HL-60 (cell line): ENCODE measurements at regions not wholly inside any gene's neighbourhood (a gene's known extent, or its start where the extent isn't known, plus 50 kb on each side); places are given as distances from the start of the nearest gene placed in this dataset.

Source experiments
- DNase-seq, 2 experiments: peaks; one replicate each; pipeline ENCODE4 v3.0.0-alpha.2; 2010 to 2020; ENCODE audit warnings: low read depth in 1 of 2, low spot score in 1 of 2
- H3K27ac ChIP-seq: fragments of 250-450 bp; sonication (Bioruptor Pico); replicated peaks from 2 replicates; pipeline ENCODE4 v1.5.1; 2020; ENCODE audit warnings: mild to moderate bottlenecking, moderate library complexity
- H3K27me3 ChIP-seq: fragments of 250-450 bp; sonication (Bioruptor Pico); 2 replicates; pipeline ENCODE4 v1.5.1; 2021; ENCODE audit warnings: mild to moderate bottlenecking, moderate library complexity; ENCODE audit not compliant: insufficient read depth, poor library complexity, severe bottlenecking
- H3K4me3 ChIP-seq: replicated peaks from 2 replicates; pipeline ENCODE4 v1.5.1; 2011; ENCODE audit warnings: mild to moderate bottlenecking, control low read depth, low read length; ENCODE audit not compliant: insufficient read depth
- CTCF ChIP-seq: IDR thresholded peaks from one replicate; pipeline ENCODE4 v1.5.1; 2011; ENCODE audit warnings: low read length, control low read depth, inconsistent platforms; ENCODE audit not compliant: insufficient read depth
- GABPA ChIP-seq: IDR thresholded peaks from 2 replicates; pipeline ENCODE4 v1.6.1; 2012; ENCODE audit warnings: low read depth
- POLR2AphosphoS5 ChIP-seq: IDR thresholded peaks from 2 replicates; pipeline ENCODE4 v1.6.1; 2012; ENCODE audit warnings: low read depth
- REST ChIP-seq: IDR thresholded peaks from 2 replicates; pipeline ENCODE4 v1.6.1; 2012; ENCODE audit warnings: low read depth; ENCODE audit not compliant: insufficient replicate concordance
- SPI1 ChIP-seq: IDR thresholded peaks from 2 replicates; pipeline ENCODE4 v1.6.1; 2012; ENCODE audit warnings: low read depth, mild to moderate bottlenecking, borderline replicate concordance

- no peak for DNase-seq
- Histone ChIP-seq H3K27me3 (no peaks in the 10 kb centered on the region), H3K4me3 (no peak overlapping the region), H3K27ac (no peak overlapping the region)
- TF ChIP-seq SPI1 (no peak), GABPA (no peak), REST (no peak), CTCF (no peak)
Measured at GRCh38 chr18:73264562-73264921, 396.8 kb upstream of the NETO1 start.

- no peak overlapping the region for H3K4me3 ChIP-seq
- no peak overlapping the region for H3K27ac ChIP-seq
- no peak for DNase-seq
- no peaks in the 10 kb centered on the region for H3K27me3 ChIP-seq
- no peak for TF ChIP-seq GABPA
Measured at GRCh38 chr18:73261923-73262322, 394.1 kb upstream of the NETO1 start.

- TF ChIP-seq REST = no peak
- no peak for TF ChIP-seq POLR2AphosphoS5
- no peak for TF ChIP-seq CTCF
- TF ChIP-seq SPI1 = no peak
- TF ChIP-seq GABPA = no peak
- H3K27me3 ChIP-seq = no peaks in the 10 kb centered on the region
- no peak overlapping the region for H3K27ac ChIP-seq
- H3K4me3 ChIP-seq = no peak overlapping the region
- DNase-seq = no peak
Measured at GRCh38 chr18:73261243-73261642, 393.5 kb upstream of the NETO1 start.

- H3K27me3 ChIP-seq = no peaks in the 10 kb centered on the region
- TF ChIP-seq POLR2AphosphoS5 (no peak), SPI1 (no peak), GABPA (no peak), REST (no peak), CTCF (no peak)
- no peak overlapping the region for H3K27ac ChIP-seq
- no peak for DNase-seq
- H3K4me3 ChIP-seq = no peak overlapping the region
Measured at GRCh38 chr18:73258375-73259087, 390.7 kb upstream of the NETO1 start.
